ENCODE measurements at regions not wholly inside any gene's neighbourhood (a gene's known extent, or its start where the extent isn't known, plus 50 kb on each side); places are given as distances from the start of the nearest gene placed in this dataset.
"Not testable (repeated sequence)": the region's sequence is repeated elsewhere in the genome, so short reads cannot be mapped to it uniquely, and the experiment has no call there.

DNA sequence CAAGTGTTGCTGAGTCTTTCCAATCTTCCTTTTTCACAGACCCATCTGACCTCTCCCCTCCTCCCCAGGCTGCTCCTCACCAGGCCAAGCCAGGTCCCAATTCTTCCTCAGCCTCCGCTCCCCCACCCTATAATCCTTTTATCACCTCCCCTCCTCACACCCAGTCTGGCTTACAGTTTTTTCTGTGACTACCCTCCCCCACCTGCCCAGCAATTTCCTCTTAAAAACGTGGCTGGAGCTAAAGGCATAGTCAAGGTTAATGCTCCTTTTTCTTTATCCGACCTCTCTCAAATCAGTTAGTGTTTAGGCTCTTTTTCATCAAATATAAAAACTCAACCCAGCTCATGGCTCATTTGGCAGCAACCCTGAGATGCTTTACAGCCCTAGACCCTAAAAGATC is 270.9 kb downstream of the NUF2 start:
- TF ChIP-seq EZH2 (IDR thresholded peaks at IDR 0.05; ENCODE audit: borderline replicate concordance, low read depth, low read length, severe bottlenecking), result not testable (repeated sequence)
- TF ChIP-seq, protein P1, sequence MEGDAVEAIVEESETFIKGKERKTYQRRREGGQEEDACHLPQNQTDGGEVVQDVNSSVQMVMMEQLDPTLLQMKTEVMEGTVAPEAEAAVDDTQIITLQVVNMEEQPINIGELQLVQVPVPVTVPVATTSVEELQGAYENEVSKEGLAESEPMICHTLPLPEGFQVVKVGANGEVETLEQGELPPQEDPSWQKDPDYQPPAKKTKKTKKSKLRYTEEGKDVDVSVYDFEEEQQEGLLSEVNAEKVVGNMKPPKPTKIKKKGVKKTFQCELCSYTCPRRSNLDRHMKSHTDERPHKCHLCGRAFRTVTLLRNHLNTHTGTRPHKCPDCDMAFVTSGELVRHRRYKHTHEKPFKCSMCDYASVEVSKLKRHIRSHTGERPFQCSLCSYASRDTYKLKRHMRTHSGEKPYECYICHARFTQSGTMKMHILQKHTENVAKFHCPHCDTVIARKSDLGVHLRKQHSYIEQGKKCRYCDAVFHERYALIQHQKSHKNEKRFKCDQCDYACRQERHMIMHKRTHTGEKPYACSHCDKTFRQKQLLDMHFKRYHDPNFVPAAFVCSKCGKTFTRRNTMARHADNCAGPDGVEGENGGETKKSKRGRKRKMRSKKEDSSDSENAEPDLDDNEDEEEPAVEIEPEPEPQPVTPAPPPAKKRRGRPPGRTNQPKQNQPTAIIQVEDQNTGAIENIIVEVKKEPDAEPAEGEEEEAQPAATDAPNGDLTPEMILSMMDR (IDR thresholded peaks at IDR 0.05; ENCODE audit: borderline replicate concordance, extremely low read depth, low read length, poor library complexity, severe bottlenecking), result not testable (repeated sequence)
